Cerebellar cortex (tissue), 1 donor: ENCODE measurements at regions not wholly inside any gene's neighbourhood (a gene's known extent, or its start where the extent isn't known, plus 50 kb on each side); places are given as distances from the start of the nearest gene placed in this dataset.

Experiments used
- DNase-seq: peaks from one replicate; pipeline ENCODE4 v3.0.0-alpha.2; 2015; ENCODE audit warnings: low spot score

DNA sequence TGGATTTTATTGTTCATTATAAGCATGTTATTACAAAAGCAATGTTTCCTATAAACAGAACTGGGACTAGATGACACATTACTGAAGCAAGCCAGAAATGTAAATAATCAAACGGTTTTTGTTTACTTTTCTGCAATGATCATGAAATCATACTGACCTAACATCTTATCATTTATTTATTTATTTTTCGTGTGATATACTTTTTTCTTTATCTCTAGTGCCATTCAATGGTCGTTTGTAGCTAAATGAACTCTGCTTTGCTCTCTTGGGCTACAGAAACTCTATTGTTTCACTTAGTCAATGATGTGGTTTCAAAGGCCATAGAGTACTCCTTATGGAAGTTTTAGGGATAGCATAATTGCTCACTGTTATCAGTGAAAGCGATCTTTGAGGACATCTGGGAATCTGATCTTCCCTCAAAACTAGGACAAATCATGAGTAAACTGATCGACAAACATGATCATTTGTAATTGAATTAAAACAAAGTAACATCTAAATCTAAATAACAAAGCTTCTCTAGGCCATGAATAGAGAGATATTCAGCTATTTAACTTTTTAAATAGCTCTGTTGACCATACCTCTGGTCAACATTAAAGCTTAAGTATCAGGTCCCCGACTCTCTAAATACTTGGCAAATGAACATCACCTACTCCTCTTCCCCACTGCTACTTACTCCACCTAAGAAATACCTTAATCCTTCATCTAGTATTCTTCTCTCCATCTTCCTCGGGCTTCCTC lies 933.4 kb downstream of the TFAP2A start:
- DNase-seq, result no peak

DNA sequence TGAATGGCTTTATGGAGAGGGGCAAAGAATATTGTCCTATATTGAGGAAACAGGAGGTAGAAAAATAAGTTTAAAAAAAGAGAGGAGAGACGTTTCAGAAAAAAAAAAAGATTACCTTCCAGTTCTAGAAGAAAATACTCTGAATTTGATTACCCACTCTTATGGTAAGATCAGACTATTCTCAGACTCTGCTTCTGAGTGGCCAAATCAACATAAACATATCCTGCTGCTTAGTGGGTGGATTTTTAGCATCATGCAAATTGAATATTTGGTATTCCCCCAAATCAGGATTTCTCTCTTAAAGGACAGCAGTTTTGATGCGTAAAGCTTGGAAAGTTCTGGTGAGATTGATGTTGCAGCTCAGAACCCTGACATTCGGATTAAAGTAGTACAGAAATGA lies 946.6 kb downstream of the TFAP2A start:
- no peak for DNase-seq

DNA sequence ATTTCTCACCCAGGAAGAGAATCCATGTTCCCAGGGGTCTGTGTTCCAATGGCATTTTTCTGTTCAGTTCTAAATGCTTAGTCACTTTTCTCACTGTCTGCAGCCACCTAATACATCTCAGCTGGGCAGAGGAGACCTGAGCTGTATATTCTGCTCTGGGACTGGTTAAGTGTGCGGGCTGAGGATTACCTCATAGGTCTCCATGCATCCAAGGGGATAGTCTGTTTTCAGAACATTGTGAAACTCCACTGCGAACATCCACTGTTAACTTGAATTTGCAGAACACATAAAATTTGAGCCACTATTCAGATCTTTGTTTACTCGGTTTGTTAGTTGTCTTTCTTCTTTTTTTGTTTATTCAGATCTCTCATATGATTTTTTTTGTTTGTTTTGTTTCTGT lies 947.1 kb downstream of the TFAP2A start:
- no peak for DNase-seq

DNA sequence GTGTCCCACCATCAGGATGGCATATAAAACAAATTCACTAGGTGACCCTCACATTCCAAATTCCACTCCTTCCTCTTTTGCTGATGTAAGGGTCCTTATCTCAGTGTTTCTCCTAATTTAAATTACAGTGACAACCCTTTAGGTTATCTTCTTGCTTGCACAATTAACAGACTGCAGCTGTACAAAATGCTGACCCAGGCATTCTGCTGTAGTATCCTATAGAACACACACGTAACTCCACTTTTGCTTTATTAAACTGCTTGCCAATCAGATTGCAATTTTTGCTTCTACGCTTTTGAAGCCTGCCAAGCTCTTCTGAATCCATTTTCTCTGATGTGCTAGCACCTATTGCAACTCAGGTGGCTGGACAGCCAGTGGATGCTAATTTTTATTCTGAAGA lies 950.3 kb downstream of the TFAP2A start:
- DNase-seq, result no peak

DNA sequence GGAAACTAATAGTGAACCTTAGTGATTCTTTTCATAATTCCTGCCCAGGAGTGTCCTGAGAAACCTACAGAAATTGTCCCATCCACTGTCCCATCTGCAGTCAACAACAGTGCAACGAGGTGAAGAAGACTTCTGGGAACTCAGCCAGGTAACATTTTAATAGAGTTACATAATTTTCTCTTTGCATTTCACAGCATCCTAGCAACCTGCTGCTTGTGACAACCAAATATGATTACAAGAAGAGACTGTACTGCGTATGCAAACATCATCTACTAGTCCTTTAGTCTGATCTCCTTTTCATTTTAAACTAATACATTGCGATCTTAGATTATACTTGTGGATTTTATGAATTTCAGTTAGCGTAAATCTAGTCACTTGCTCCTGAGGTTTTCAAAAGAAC lies 951.6 kb downstream of the TFAP2A start:
- DNase-seq, result no peak

DNA sequence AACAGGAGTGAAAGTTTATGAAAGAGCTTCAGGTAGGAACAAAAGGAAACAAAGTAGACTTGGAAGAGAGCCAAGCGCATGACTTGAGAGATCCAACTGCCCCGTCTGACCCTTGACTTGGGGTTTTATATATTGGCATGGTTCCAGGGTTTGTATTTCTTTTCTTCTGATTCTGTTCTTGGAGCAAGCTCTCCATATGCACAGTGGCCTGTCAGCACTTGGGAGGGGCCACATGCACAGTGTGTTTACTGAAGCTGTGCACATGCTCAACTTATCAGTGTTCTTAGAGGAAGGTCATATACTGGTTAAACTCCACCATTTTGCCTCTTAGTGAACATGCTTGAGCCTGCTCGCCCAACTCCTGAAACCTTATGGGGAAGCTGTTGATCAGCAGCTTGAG lies 953.7 kb downstream of the TFAP2A start:
- no peak for DNase-seq

DNA sequence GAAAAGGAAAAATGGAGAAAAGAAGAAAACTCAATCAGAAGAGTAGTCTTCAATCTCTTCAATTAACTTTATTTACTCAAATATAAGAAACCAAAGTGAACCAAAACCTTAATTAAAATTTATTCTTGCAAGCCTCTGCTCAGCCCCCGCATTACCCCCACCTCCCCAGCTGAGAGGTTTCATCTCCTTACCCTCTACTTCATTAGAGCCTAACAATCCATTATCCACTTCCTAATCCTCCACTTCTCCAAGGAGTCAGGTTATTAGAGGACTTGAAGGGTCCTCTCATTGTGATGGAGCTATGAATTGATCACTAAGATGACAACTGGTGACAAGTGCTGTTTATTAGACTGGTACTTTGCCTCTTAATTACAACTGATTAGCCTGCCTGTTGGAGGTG lies 956.5 kb downstream of the TFAP2A start:
- no peak for DNase-seq

DNA sequence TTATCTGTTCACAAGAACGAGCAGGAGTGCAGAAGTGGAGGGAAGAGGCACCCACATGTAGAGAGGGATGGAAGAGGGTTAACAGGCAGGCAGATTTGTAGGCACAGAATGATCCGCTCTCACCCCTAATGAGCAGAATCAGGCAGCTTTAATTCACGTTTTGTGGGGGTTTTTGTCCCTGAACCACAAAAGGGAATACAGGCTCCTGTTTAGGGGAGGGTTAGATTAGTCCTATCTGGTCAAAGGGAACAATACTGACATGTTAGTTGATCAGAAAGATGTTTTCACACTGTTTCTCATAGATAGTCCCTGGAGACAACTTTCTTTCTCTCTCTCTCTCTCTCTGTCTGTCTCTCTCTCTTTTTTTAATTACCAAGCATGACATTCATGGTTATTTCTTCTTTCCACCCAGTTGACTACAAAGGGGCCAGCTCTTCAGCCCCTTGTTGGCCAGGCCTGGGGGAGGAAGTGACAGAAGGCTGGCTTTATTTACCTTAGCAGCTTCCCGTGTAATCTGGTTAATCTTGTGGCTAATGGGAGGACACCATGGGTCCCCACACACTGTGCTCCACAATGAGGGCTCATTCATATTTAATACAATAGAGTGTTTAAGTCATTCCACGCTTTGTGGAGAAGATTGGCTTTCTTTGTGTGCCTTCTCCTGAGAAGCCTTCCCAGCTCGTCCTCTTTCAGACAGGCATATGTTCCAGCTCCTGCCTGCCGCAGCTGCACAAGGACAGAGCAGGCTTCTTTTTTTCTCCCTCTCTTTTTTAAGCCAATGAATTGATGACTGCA lies 958.8 kb downstream of the TFAP2A start:
- DNase-seq, result no peak

DNA sequence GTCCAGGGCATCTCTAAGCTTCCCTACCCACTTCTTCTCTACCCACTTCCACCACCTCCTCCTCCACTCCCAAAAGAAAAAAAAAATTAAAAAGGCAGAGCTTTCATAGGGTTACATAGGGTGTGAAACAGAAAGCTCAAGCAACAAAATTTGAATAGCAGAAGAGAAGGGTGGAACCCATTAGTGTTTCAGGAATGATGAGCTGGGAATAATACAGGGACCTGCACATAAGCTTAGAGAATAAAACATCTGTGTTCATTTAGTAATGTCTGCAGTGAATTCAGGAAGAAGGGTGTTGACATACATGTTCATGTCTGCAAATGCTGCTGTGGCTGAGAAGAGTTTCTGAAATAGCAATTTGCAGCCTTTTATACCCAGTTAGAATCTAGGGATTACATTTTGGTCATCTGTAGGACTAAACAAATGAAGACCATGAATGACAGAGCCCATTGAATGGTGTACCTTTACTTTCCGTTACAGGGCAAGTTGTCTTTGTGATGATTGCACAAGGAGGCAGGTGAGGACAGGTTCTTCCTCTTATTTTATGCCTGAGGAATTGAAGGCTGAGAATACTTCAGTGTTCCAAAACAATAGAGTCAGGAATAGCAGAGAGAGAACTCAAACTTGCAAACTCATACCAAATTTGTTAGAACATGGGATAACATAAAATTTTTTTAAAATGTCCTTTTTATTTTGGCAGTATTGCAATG lies 975.1 kb downstream of the TFAP2A start:
- no peak for DNase-seq

DNA sequence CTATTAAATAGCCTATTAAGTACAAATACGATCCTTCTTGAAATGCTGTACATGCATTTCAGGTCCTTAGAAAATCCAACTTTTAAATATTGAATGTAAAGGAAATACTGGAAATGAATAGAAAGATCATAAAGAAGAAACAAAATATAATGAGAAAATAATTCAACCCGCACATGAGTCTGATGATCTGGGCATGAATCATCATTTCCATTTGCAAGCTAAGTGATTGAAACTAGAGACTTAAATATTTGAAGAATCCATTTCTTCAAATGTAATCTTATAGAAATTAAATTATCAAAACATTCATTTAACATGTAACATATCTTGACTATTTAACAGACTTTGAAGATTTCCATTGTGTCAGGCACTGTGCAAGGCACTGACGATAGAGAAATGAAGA lies 977.0 kb downstream of the TFAP2A start:
- no peak for DNase-seq

DNA sequence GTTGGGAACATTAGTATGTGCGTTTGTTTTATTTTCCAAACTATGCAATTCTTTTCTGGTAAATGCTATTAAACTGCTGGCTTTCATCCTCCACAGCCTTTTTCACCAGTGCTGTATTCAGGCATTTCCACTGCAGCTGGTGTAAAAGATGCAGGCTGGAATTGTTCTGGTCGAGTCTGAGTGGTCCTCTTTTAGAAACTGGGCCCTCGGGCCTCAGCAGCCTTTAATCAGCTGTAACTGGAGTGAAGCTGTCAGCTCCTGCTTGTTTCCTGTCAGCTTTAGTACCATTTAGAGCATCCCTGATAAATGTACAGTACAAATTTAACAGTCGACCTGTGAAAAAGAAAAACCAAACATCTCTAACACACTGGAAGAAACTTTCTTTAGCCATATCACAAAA lies 979.6 kb downstream of the TFAP2A start:
- no peak for DNase-seq

DNA sequence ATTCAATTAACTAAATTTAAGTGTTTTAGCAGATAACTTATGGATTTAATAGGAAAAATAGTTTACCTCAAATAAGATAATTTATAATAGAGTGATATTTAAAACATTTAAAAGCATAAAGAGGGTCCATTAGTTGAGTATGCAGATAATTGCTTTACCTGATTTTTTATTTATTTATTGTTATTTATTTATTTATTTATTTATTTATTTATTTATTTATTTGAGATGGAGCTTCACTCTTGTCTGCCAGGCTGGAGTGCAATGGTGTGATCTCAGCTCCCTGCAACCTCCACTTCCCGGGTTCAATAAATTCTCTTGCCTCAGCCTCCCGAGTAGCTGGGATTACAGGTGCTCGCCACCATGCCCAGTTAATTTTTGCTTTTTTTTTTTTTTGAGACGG lies 982.9 kb downstream of the TFAP2A start:
- DNase-seq, result no peak

DNA sequence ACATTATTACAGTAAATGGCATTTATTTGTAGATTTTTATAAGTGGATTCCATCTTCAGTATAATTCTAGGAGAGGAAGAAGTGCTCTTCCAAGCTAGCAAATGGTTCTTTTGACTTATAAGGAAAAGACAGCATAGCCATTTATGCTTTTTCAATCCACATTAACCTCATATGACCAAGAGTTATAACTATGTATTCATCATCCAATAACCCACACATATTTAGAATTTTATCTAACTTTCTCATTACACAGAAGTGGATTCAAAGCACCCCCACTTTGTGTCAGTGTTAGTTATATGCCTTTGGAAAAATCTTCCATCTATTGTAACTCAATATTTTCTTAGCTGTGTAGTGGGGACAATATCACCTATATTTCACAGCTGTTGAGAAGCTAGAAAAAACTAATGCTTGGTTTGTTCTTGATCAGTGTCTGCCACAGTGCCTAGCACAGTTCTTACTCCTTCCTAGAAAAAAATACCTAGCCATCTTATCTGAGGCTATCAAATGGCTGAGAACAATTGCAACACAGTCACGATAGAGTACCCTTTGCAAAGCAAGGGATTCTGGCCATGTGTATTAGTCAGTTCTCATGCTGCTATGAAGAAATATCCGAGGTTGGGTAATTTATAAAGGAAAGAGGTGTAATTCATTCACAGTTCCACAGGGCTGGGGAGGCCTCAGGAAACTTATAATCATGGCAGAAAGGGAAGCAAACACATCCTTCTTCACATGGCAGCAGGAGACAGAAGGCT lies 986.3 kb downstream of the TFAP2A start:
- DNase-seq, result no peak

DNA sequence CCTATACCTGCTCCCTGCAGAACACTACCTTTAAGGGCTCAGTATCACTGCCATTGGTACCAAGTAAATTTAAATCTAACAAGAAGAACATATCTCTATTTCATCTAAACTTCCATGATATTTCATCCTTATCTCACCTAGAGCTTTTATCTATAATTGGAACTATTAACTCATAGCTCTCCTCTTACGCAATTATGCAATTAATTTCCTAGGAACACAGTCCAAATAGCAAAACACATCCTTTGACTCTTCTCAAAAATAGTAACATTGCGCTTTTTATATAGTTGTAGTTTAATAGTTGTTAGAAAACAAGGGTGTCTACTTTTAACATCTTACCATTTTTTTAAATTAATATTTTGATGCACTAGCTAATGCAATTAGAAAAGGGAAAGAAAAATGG lies 986.8 kb upstream of the SLC35B3 start:
- no peak for DNase-seq

DNA sequence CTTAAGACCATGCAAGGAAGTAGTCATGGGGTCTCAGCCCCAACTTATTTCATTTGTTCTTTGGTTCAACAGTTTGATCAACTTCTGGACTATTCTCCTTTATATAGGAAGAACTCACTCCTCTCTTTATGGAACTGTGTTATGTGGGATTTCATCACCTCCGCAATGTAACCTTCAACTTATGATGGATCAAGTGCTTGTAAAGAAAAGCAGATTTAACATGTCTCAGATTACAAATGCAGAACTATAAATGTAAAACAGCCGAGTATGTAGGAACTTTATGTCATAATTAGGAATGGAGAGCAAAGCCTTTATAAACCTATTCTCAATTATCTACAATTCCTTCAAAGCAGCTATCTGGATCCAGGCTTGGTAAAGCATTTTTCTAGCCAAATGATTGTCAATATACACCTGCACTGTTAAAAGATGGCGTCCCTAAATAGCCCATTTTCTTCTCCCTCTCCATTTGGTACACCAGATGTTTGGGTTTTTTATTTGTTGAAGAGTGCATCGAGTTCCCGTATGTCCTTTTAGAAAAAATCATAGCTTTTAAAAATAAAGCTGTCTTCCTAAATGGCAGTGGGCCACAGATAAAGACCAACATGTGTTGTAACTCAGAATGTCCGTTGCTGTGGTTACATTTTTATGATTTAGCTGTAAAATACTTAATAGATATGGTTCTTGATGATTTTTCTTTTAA lies 985.1 kb upstream of the SLC35B3 start:
- DNase-seq, result no peak

DNA sequence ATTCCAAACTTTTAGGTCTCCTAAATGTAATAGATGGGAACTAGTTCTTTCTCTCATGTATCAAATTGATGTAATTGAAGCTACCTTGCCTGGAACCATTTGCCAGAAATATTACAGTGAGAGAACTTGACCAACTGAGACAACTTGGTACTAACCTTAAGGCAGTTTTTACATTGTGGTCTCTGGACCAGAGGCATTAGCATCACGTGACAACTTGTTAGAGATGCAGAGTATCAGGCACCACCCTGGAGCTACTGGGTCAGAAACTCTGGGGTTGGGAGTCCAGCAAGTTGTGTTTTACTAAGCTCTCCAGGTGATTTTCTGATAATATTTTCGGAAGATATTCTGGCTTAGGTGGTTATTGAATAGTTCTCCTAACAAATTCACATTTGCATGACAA lies 982.1 kb upstream of the SLC35B3 start:
- no peak for DNase-seq

DNA sequence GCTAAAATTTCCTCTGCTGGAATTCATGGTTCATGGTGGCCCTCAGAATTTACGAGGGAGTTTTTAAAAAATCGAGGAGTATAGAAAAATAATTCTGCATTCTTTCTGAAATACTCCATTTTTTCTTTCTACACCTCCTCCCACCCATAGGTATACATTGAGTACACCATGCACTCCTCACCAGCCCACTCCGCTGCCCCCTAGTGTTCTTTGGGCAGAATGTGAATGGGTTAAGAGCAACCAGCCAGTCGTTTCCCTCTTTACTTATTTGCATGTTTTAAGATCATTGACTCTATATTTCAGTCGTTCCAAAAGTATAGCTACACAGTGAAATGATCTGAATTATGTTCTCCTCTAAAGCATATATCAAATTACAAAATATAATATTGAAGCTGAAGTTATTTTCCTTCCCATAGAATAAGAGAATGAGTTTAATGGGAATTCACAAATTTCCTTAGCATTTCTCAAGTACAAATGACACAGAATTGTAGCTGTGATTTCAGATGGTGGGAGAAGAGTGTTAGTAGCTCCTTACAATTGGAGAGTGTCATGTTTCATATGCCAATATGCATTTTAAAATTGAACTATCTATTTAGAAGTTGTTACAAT lies 977.7 kb upstream of the SLC35B3 start:
- peak; percentile 5 for DNase-seq

DNA sequence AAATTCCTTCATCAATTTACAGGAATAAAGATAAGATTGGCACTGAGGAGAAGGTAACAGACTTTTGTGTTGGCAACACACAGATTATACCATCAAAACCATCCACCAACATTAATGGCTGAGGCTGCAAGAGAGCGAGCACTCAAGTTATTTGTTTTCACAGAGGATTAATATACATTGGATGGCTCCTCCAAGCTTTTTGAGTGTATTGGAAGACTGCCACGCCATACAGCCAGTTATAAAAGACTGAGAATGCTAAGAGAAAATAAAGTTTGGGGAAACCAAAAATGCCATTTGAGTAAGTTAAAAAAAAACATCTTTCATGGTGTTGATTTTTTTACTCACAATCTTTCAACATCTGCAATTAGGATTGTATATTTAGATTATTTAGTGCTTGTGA lies 973.8 kb upstream of the SLC35B3 start:
- no peak for DNase-seq

DNA sequence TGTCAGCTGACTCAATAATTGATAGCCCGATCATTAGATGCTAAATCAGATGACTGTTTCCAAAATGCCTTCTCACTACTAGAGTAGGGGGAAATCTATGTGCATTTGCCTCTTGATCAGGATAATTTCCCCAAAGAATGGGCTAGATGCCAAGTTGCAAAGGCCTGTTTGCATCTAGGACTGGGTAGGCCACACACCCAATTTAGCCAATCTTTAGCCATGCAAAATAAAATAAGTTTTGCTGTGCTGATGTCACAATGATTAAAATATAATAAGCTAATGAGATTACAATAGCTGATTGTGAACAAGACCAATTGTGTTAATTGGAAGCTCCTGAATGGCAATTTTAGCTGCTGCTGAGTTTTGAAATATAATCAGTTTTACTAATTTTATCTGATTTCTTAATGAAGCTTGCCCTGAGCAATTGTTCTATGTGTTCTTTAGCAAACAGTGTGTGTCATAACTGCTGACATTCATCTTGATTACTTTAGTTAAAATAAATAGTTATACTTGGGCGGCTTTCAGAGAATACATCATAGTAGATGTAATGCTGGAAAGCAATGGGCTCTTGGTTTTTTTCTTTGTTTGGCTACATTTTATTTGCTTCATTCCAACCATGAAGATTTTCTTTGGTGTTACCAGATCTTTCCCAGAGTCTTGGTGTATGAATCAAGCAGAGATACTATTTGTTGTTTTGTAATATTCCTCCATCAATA lies 973.2 kb upstream of the SLC35B3 start:
- no peak for DNase-seq

DNA sequence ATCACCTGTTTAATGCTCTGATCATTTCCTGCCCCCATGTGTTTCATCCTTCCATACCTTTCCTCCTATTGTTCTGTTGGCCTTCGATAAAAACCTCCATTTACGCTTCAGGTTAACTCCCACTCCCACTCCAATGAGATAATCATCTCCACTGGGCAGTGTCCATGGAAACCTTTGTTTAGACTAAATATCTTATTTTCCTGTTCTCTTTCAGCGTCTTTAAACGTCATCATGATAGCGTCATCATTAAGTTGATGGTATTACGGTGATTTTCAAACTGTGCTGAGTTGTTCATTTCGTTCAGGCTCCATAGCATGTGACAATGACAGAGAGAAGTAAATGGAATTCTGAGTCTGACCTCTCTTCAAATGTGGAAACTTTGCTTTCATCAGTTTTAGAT lies 970.5 kb upstream of the SLC35B3 start:
- no peak for DNase-seq

DNA sequence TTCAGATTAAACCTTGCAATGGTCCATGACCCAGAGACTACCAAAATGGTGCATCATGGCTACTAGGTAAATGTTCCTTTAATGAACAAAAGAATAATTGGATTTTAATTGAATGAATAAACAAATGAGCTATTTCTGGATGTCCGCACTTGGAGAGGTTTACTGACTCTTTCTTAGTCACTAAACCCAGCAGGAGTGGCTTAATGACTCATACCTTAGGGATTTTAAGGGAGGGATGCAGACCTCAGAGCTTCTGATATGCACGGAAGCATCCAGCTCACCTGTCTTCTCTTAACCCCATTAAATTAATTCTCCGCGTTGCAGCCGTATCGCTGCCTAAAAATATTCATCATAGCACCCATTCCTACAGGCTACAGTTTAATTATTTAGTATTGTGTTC lies 970.0 kb upstream of the SLC35B3 start:
- DNase-seq, result no peak
